ENCODE measurements at regions not wholly inside any gene's neighbourhood (a gene's known extent, or its start where the extent isn't known, plus 50 kb on each side); places are given as distances from the start of the nearest gene placed in this dataset.
A peak's percentile ranks its signal among the peaks of the same experiment; 100 is the strongest.

- Mint-ChIP-seq H3K27me3 (ENCODE audit: insufficient read depth, low read depth) (peaks cover 2% of the 10 kb centered on the region), H3K27ac (no peak overlapping the region), H3K9me3 (peaks cover 3% of the 10 kb centered on the region), H3K36me3 (peaks cover 2% of the 10 kb centered on the region), H3K4me1 (peaks cover 68% of the 10 kb centered on the region), H3K4me3 (no peak overlapping the region)
- no peaks in the 10 kb centered on the region for H3K27me3 ChIP-seq
- H3K4me2 ChIP-seq = no peak overlapping the region
- peaks cover 29% of the 10 kb centered on the region for H3K4me1 ChIP-seq
- H3K9me3 ChIP-seq (ENCODE audit: low read depth) = no peaks in the 10 kb centered on the region
- H2AFZ ChIP-seq (replicated peaks) = no peak overlapping the region
- H3K27ac ChIP-seq = no peak overlapping the region
- no peaks in the 10 kb centered on the region for H3K79me2 ChIP-seq (ENCODE audit: low read depth)
- no peak overlapping the region for H3K4me3 ChIP-seq
- H3K9ac ChIP-seq = no peak overlapping the region
- no peaks in the 10 kb centered on the region for H3K36me3 ChIP-seq
- no peaks in the 10 kb centered on the region for H3F3A ChIP-seq (ENCODE audit: low read depth)
- peak; percentile 62 for TF ChIP-seq CTCF (IDR thresholded peaks at IDR 0.05)
- no peak for TF ChIP-seq EZH2phosphoT487 (IDR thresholded peaks at IDR 0.05)
- DNase-seq (ENCODE audit: low spot score) = peak; percentile 72
- H4K20me1 ChIP-seq (ENCODE audit: low read depth) = no peaks in the 10 kb centered on the region
Observed at GRCh38 chrX:129115104-129115503, 408.2 kb downstream of the SMARCA1 start.

- Mint-ChIP-seq H3K27ac (peak overlapping the region; percentile 46), H3K27me3 (ENCODE audit: insufficient read depth, low read depth) (peaks cover 2% of the 10 kb centered on the region), H3K4me3 (peak overlapping the region; percentile 24), H3K4me1 (peaks cover 79% of the 10 kb centered on the region), H3K9me3 (peaks cover 3% of the 10 kb centered on the region), H3K36me3 (peaks cover 2% of the 10 kb centered on the region)
- Histone ChIP-seq H2AFZ (replicated peaks) (no peak overlapping the region), H3K4me3 (no peak overlapping the region), H3F3A (ENCODE audit: low read depth) (no peaks in the 10 kb centered on the region), H3K4me2 (no peak overlapping the region), H3K79me2 (ENCODE audit: low read depth) (no peaks in the 10 kb centered on the region), H4K20me1 (ENCODE audit: low read depth) (no peaks in the 10 kb centered on the region), H3K9me3 (ENCODE audit: low read depth) (peaks cover 4% of the 10 kb centered on the region), H3K36me3 (no peaks in the 10 kb centered on the region), H3K27me3 (no peaks in the 10 kb centered on the region), H3K4me1 (peaks cover 18% of the 10 kb centered on the region), H3K9ac (no peak overlapping the region), H3K27ac (no peak overlapping the region)
- no peak for DNase-seq (ENCODE audit: low spot score)
- no peak for TF ChIP-seq EZH2 (IDR thresholded peaks at IDR 0.05)
- TF ChIP-seq EZH2phosphoT487 (IDR thresholded peaks at IDR 0.05) = no peak
- TF ChIP-seq CTCF (IDR thresholded peaks at IDR 0.05) = no peak
Observed at GRCh38 chrX:129111081-129111798, 412.1 kb downstream of the SMARCA1 start.

GRCh38 chrX:129108936-129109335, 414.4 kb downstream of the SMARCA1 start:
- Mint-ChIP-seq H3K27ac (peak overlapping the region; percentile 21), H3K4me1 (peaks cover 68% of the 10 kb centered on the region), H3K9me3 (peaks cover 2% of the 10 kb centered on the region), H3K36me3 (no peaks in the 10 kb centered on the region), H3K27me3 (ENCODE audit: insufficient read depth, low read depth) (peaks cover 2% of the 10 kb centered on the region), H3K4me3 (no peak overlapping the region)
- no peak overlapping the region for H3K9ac ChIP-seq
- H2AFZ ChIP-seq (replicated peaks) = no peak overlapping the region
- no peaks in the 10 kb centered on the region for H3K27me3 ChIP-seq
- peaks cover 4% of the 10 kb centered on the region for H3K9me3 ChIP-seq (ENCODE audit: low read depth)
- DNase-seq (ENCODE audit: low spot score) = no peak
- H3K36me3 ChIP-seq = no peaks in the 10 kb centered on the region
- TF ChIP-seq EZH2 (IDR thresholded peaks at IDR 0.05) (no peak), CTCF (IDR thresholded peaks at IDR 0.05) (no peak), EZH2phosphoT487 (IDR thresholded peaks at IDR 0.05) (no peak)
- peaks cover 19% of the 10 kb centered on the region for H3K4me1 ChIP-seq
- no peaks in the 10 kb centered on the region for H3F3A ChIP-seq (ENCODE audit: low read depth)
- H4K20me1 ChIP-seq (ENCODE audit: low read depth) = no peaks in the 10 kb centered on the region
- no peaks in the 10 kb centered on the region for H3K79me2 ChIP-seq (ENCODE audit: low read depth)
- H3K27ac ChIP-seq = no peak overlapping the region
- no peak overlapping the region for H3K4me3 ChIP-seq
- H3K4me2 ChIP-seq = no peak overlapping the region
